K562 (cell line): ENCODE measurements at regions not wholly inside any gene's neighbourhood (a gene's known extent, or its start where the extent isn't known, plus 50 kb on each side); places are given as distances from the start of the nearest gene placed in this dataset.

Experiments
- ATAC-seq: fragments of 200-7000 bp; cut with Tn5 transposase; 3 replicates; pipeline ENCODE4 v1.9.1; 2020; ENCODE audit warnings: moderate library complexity
- BruUV-seq: library from RNA; stranded (reverse); fragments of 400-500 nt; replicated peaks from 2 replicates; lab custom pipeline; 2021; lab: Mats Ljungman, UMichigan
- CTCF ChIA-PET: fragments of 300-600 bp; formaldehyde crosslinking; extraction: SDS; loops from one replicate; lab custom pipeline; 2021; ENCODE audit warnings: low intra/inter-chr PET ratio; lab: Yijun Ruan, JAX
- POLR2A ChIA-PET: fragments of 300-600, 350-650 bp; sonication (Branson Sonifier 250); formaldehyde crosslinking; extraction: SDS; loops from one replicate; lab custom pipeline; 2021; ENCODE audit warnings: antibody characterized with exemption, inconsistent platforms; lab: Yijun Ruan, JAX
- DNase-seq, 4 experiments: peaks; one replicate each; pipeline versions ENCODE4 v3.0.0 to v3.0.0-alpha.2; 2011 to 2018; ENCODE audit warnings: low spot score in 3 of 4, mixed read lengths in 3 of 4; ENCODE audit errors: extremely low read depth in 1 of 4
- FAIRE-seq: peaks from 2 replicates; lab custom pipeline; 2011; peaks lifted over from hg19 to GRCh38; lab: Jason Lieb, UNC
- H2AFZ ChIP-seq: 2 replicates; pipeline ENCODE4 v1.6.0; 2011; ENCODE audit warnings: low read depth, low read length, control low read depth, inconsistent platforms
- H3K27ac ChIP-seq: fragments of 200-600 bp; 3 replicates; pipeline ENCODE4 v1.8.0; 2011; ENCODE audit warnings: low read depth, mild to moderate bottlenecking, control low read depth, inconsistent platforms, low read length, moderate library complexity, mixed read lengths; ENCODE audit errors: extremely low read depth
- H3K27me3 ChIP-seq, 2 experiments: fragments of 300-600 bp in 1 of 2; 2 replicates in 1 of 2; 3 replicates in 1 of 2; pipeline versions ENCODE4 v1.6.0 to v1.8.0; 2011; ENCODE audit warnings: inconsistent platforms in 2 of 2, low read length in 2 of 2, mild to moderate bottlenecking in 1 of 2, mixed read lengths in 1 of 2, moderate library complexity in 1 of 2; ENCODE audit not compliant: control insufficient read depth in 2 of 2, insufficient read depth in 2 of 2
- H3K36me3 ChIP-seq: fragments of 300-600 bp; 3 replicates; pipeline ENCODE4 v1.8.0; 2011; ENCODE audit warnings: mild to moderate bottlenecking, low read length, inconsistent platforms; ENCODE audit not compliant: control insufficient read depth, insufficient read depth
- H3K4me1 ChIP-seq, 2 experiments: fragments of 200-600 bp in 1 of 2; replicated peaks in 1 of 2; 2 replicates in 1 of 2; 3 replicates in 1 of 2; pipeline versions ENCODE4 v1.5.1 to v1.8.0; 2011; ENCODE audit warnings: inconsistent platforms in 2 of 2, low read length in 2 of 2, mild to moderate bottlenecking in 1 of 2, mixed read lengths in 1 of 2, moderate library complexity in 1 of 2; ENCODE audit not compliant: control insufficient read depth in 2 of 2, insufficient read depth in 2 of 2
- H3K4me2 ChIP-seq: 2 replicates; pipeline ENCODE4 v1.6.1; 2011; ENCODE audit warnings: low read length, control low read depth, inconsistent platforms, mixed read lengths; ENCODE audit not compliant: insufficient read depth
- H3K4me3 ChIP-seq: fragments of 200-600 bp; sonication (generic), shearing (Covaris generic); 2 replicates; pipeline ENCODE4 v1.5.1; 2016; ENCODE audit warnings: control low read depth, inconsistent platforms
- H3K79me2 ChIP-seq: fragments of 200-600 bp; 3 replicates; pipeline ENCODE4 v1.8.0; 2011; ENCODE audit warnings: low read length, inconsistent platforms; ENCODE audit not compliant: control insufficient read depth, insufficient read depth
- H3K9ac ChIP-seq, 2 experiments: 2 replicates each; pipeline versions ENCODE4 v1.6.0 to v1.6.1; 2011; ENCODE audit warnings: low read depth in 2 of 2, low read length in 2 of 2, control low read depth in 1 of 2, inconsistent platforms in 1 of 2, mild to moderate bottlenecking in 1 of 2, mixed read lengths in 1 of 2; ENCODE audit not compliant: insufficient read depth in 1 of 2
- H3K9me1 ChIP-seq: one replicate; pipeline ENCODE4 v1.6.0; 2011; ENCODE audit warnings: inconsistent platforms, mild to moderate bottlenecking, low read length, moderate library complexity; ENCODE audit not compliant: control insufficient read depth, insufficient read depth
- H3K9me3 ChIP-seq: replicated peaks from 2 replicates; pipeline ENCODE4 v1.5.1; 2011; ENCODE audit warnings: low read depth, low read length, inconsistent platforms; ENCODE audit not compliant: control insufficient read depth, insufficient read depth
- H4K20me1 ChIP-seq: replicated peaks from 2 replicates; pipeline ENCODE4 v1.6.1; 2011; ENCODE audit warnings: low read length, inconsistent platforms, mixed read lengths; ENCODE audit not compliant: control insufficient read depth, insufficient read depth
- FOXP1 ChIP-seq: sonication (generic); formaldehyde crosslinking; IDR thresholded peaks from 2 replicates; pipeline ENCODE4 v1.8.0; 2022; ENCODE audit warnings: mild to moderate bottlenecking, missing genetic modification reagents
- IRF1 ChIP-seq: sonication (generic); formaldehyde crosslinking; IDR thresholded peaks from 2 replicates; pipeline ENCODE4 v1.8.0; 2022; ENCODE audit warnings: missing genetic modification reagents, mild to moderate bottlenecking, borderline replicate concordance
- MAX ChIP-seq: sonication (generic); formaldehyde crosslinking; IDR thresholded peaks from 2 replicates; pipeline ENCODE4 v1.9.0; 2022; ENCODE audit warnings: mild to moderate bottlenecking, missing genetic modification reagents
- SIN3A ChIP-seq, 2 experiments: fragments of 150-350 bp in 1 of 2; IDR thresholded peaks; 2 replicates each; pipeline ENCODE4 v1.6.1; 2011 to 2016; ENCODE audit warnings: borderline replicate concordance in 2 of 2, low read depth in 2 of 2, low read length in 2 of 2, mild to moderate bottlenecking in 2 of 2, moderate library complexity in 2 of 2; ENCODE audit not compliant: control insufficient read depth in 1 of 2
- SRSF3 ChIP-seq: fragments of 200-400 bp; formaldehyde crosslinking; IDR thresholded peaks from 2 replicates; pipeline ENCODE4 v1.6.1; 2016; ENCODE audit warnings: mild to moderate bottlenecking, low read length, moderate library complexity; ENCODE audit not compliant: insufficient read depth
- ZBTB26 ChIP-seq: fragments of 450-650 bp; formaldehyde crosslinking; IDR thresholded peaks from 2 replicates; pipeline ENCODE4 v1.4.0; 2022; ENCODE audit warnings: missing genetic modification characterization
- WGBS: fragments of 100-300 bp; shearing (Covaris generic); methylation state at CpG from one replicate; pipeline ENCODE4 v1.1.6; 2016; ENCODE audit warnings: low coverage, mixed read lengths; ENCODE audit not compliant: insufficient coverage; ENCODE audit errors: missing lambda C conversion rate; 5-methylcytosine and 5-hydroxymethylcytosine counted together
- in situ Hi-C: fragments of 300-500 bp; cut with MboI; formaldehyde crosslinking; loops from 4 replicates; pipeline ENCODE4 v1.15.0; 2018; ENCODE audit warnings: inconsistent platforms, mixed read lengths
- intact Hi-C: fragments of 100-400 bp; cut with micrococcal nuclease; formaldehyde crosslinking; loops from 2 replicates; pipeline ENCODE4 v1.14.2; 2022

- no peak for TF ChIP-seq IRF1 (CRISPR knock-in tag)
- TF ChIP-seq SRSF3, result no peak
- no peak for TF ChIP-seq SIN3A (IDR thresholded peaks at IDR 0.05; ENCODE audit: borderline replicate concordance in 2 of 2, control insufficient read depth in 1 of 2, low read depth in 2 of 2, low read length in 2 of 2)
- TF ChIP-seq FOXP1, result no peak
- TF ChIP-seq MAX, result no peak
Observed at GRCh38 chr20:60966766-60967165, 285.3 kb upstream of the CDH4 start (continued).

GRCh38 chr20:60967431-60968316, 284.4 kb upstream of the CDH4 start:
- no peak overlapping the region for H3K27ac ChIP-seq
- POLR2A ChIA-PET, result no interaction called here
- FAIRE-seq (no peak), ATAC-seq (no peak), DNase-seq (no peak)
- TF ChIP-seq ZBTB26, result no peak
- CTCF ChIA-PET, result no interaction called here
- no peaks in the 10 kb centered on the region for H3K4me1 ChIP-seq
- H3K4me3 ChIP-seq, result no peak overlapping the region
- WGBS, result 0% methylated on average over 33 of the region's 56 CpGs
- H3K79me2 ChIP-seq, result no peaks in the 10 kb centered on the region
- in situ Hi-C loops, result no loop called here
- H3K9me3 ChIP-seq, result no peaks in the 10 kb centered on the region
- no peaks in the 10 kb centered on the region for H3K36me3 ChIP-seq
- no peaks in the 10 kb centered on the region for H3K9me1 ChIP-seq
- no TSS peak for BruUV-seq
- no peak overlapping the region for H3K9ac ChIP-seq
- H3K27me3 ChIP-seq, result peaks cover 2 to 28% of the 10 kb centered on the region in 2 experiments; a peak in 3 of 5 replicates
- H2AFZ ChIP-seq, result no peak overlapping the region
- no peaks in the 10 kb centered on the region; the same call in 1 of the 2 replicates for H4K20me1 ChIP-seq
- intact Hi-C loops, result no loop called here
- no peak overlapping the region for H3K4me2 ChIP-seq
